MM.1S (cell line): ENCODE measurements at regions not wholly inside any gene's neighbourhood (a gene's known extent, or its start where the extent isn't known, plus 50 kb on each side); places are given as distances from the start of the nearest gene placed in this dataset.

Experiments used
- EZH2 ChIP-seq: fragments of 300-600 bp; sonication (generic); optimal IDR thresholded peaks from 2 replicates; pipeline ENCODE3; 2017; ENCODE audit warnings: low read depth, mild to moderate bottlenecking, antibody characterized with exemption, low read length, mixed read lengths
- EZH2phosphoT487 ChIP-seq: fragments of 300-600 bp; sonication (generic); IDR thresholded peaks from 2 replicates; pipeline ENCODE4 v1.6.1; 2018; ENCODE audit warnings: antibody characterized with exemption, low read length
- TF ChIP-seq, protein P1 (sequence below): fragments of 300-600 bp; sonication (generic); IDR thresholded peaks from 2 replicates; pipeline ENCODE4 v1.5.1; 2016; ENCODE audit warnings: antibody characterized with exemption, low read length, mixed read lengths

DNA sequence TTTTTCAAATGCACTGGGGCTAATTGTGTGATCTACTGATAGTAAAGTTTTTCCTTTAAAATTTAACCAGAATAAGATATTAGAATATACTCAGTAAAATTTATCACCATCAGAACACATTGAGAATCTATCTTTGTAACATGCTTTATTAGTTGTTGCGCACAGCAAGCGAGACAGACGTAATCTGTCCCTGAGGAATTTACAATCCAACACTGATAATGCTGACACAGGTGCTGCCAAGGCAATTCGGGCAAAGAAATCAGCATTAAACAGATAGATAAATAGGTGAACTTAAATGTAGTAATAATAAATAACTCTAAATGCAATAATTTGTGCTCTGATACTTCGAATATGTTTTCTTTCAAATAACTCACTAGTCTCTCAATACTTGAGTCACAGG lies 607.2 kb downstream of the HTR1B start:
- TF ChIP-seq, protein P1, sequence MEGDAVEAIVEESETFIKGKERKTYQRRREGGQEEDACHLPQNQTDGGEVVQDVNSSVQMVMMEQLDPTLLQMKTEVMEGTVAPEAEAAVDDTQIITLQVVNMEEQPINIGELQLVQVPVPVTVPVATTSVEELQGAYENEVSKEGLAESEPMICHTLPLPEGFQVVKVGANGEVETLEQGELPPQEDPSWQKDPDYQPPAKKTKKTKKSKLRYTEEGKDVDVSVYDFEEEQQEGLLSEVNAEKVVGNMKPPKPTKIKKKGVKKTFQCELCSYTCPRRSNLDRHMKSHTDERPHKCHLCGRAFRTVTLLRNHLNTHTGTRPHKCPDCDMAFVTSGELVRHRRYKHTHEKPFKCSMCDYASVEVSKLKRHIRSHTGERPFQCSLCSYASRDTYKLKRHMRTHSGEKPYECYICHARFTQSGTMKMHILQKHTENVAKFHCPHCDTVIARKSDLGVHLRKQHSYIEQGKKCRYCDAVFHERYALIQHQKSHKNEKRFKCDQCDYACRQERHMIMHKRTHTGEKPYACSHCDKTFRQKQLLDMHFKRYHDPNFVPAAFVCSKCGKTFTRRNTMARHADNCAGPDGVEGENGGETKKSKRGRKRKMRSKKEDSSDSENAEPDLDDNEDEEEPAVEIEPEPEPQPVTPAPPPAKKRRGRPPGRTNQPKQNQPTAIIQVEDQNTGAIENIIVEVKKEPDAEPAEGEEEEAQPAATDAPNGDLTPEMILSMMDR, result no peak
- no peak for TF ChIP-seq EZH2
- TF ChIP-seq EZH2phosphoT487, result no peak
